HG03064 (cell line): ENCODE measurements at regions not wholly inside any gene's neighbourhood (a gene's known extent, or its start where the extent isn't known, plus 50 kb on each side); places are given as distances from the start of the nearest gene placed in this dataset.

ENCODE experiments used
- ATAC-seq: cut with Tn5 transposase; IDR thresholded peaks from one replicate; pipeline ENCODE4 v1.9.1; 2021; ENCODE audit warnings: low read depth; ENCODE audit not compliant: unreplicated experiment

DNA sequence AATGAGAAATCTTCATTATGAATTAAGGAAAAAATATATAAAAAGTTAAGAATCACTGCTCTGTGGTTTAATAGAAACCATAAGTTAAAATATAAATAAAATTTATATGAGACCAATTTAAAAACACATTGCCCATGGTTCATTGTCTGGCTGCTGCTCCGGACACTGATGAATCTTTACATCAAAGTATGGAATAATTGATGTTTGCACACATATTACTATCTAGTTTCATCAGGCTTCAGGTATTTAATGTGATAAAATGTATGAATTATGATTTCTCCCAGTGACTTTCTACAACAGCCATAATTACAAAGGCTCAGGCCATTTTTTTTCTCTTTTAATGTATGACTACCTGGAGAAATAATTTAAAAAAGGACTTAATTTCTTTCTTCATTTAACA lies 599.1 kb upstream of the PRMT6 start:
- no peak for ATAC-seq

- no peak for ATAC-seq
These were observed 597.6 kb upstream of the PRMT6 start for GRCh38 chr1:106458866-106459265.

DNA sequence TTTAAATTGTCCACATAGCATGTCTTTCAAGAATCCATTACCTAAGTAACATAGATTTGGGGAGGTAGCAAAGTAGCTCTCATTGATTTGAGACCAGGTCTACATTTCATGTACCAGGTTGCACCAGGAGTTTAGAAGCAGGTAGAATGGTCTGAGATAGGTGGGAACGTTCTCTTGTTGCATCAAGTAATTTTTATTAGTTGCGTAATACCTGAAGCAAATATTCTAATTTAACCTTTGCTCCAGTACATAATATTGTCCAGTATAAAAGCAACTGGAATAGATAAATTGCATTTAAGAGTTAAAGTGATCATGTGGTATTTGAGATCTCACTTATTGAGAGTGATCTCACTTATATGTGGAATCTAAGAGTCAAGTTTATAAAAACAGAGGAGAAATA lies 597.1 kb upstream of the PRMT6 start:
- no peak for ATAC-seq

DNA sequence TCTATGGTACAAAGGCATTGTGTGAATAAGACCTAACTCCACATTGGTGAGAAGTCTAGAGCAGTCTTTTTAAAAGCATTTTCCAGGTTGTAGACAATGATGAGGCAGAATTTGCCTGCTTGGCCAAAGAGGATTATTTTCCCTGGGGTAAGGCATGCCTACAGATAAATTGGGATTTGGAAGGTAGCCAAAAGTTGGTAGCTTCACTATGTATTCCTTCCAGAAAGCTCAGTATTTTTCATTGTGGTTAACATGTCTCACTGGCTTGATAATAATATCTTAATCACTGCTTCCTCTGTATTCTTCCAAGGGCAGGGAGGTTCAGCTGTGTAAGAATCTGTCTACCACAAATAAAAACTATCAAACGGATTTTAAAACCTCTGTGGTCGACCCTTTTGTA lies 590.8 kb upstream of the PRMT6 start:
- no peak for ATAC-seq

- ATAC-seq = no peak
These were observed 575.8 kb upstream of the PRMT6 start for GRCh38 chr1:106480629-106481028.

DNA sequence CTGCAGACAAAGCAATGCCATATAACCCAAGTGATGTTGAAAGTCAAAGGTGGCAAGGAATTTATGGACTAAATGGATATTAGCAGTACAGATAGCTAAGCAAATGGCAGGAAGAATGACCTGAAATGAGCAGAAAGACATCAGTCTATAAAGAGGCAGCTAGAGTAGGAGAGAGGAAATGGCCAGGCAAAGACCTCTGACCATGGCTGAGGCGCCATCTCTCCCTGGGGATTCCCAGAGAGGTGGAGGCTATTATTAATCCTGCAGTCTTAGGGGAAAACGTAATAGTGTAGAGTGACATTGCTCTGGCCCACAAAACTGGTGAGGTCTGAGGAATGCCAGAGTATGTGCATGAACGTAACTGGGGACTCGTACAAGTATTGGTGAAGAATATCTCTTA lies 563.6 kb upstream of the PRMT6 start:
- no peak for ATAC-seq

- no peak for ATAC-seq
These were observed 561.8 kb upstream of the PRMT6 start for GRCh38 chr1:106494646-106495045.

GRCh38 chr1:106498238-106498637 lies 558.2 kb upstream of the PRMT6 start:
- ATAC-seq = no peak

GRCh38 chr1:106502659-106503058 lies 553.8 kb upstream of the PRMT6 start:
- ATAC-seq = no peak

GRCh38 chr1:106515375-106515774 lies 541.1 kb upstream of the PRMT6 start:
- ATAC-seq = no peak

- no peak for ATAC-seq
These were observed 539.2 kb upstream of the PRMT6 start for GRCh38 chr1:106517224-106517623.

DNA sequence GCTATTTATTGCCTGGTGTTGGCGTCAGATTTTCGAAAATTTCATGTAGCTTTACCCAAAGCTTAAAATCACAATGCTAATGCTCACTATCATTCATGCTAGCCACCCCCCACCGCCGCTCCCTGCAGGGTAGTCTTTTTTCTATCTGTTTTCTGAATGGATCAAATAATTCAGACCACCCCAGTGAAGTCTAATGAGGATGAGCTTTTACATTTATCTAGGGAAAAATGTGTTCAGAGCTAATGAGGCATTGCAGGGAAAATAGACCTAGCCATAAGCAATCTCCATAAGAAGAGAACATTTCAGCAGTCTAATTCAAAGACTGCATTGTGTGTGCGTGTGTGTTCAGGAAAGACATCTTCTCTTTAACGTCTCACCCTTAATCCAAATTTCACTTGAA lies 533.0 kb upstream of the PRMT6 start:
- no peak for ATAC-seq

- no peak for ATAC-seq
These were observed 531.8 kb upstream of the PRMT6 start for GRCh38 chr1:106524631-106525030.

DNA sequence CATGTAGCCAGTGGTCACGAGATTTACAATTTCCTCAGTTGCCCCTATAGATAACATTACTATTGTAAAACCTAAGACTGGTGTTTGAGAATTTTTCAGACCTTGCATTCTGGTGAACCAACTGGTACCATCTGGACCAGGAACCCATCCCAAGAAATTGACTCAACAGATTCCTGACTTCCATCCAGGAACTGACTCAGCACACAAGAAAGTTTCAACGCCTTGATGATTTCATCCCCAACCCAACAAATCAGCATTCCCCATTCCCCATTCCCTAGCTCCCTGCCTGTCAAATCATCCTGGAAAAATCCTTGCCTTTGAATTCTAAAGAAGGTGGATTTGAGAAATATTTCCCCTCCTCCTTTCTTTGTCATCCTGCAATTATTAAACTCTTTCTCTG lies 529.8 kb upstream of the PRMT6 start:
- no peak for ATAC-seq

DNA sequence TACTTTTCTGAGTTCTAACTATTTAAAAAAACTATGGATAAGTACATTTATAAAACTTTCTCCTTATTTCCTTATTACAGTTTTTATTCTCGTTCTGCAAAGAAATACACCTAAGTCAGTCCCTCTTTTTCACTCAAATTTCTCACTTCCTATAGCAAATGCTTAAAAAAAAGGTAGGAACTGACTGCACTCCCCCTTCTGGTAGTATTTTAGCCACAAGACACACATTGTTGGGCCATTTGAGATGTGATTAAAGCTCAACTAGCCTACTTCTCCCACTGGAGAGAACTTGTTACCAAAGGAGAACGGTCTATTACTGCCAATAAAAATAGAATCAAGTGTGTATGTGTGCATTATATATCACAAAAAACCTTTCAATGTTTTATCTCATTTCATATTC lies 521.9 kb upstream of the PRMT6 start:
- ATAC-seq = no peak

DNA sequence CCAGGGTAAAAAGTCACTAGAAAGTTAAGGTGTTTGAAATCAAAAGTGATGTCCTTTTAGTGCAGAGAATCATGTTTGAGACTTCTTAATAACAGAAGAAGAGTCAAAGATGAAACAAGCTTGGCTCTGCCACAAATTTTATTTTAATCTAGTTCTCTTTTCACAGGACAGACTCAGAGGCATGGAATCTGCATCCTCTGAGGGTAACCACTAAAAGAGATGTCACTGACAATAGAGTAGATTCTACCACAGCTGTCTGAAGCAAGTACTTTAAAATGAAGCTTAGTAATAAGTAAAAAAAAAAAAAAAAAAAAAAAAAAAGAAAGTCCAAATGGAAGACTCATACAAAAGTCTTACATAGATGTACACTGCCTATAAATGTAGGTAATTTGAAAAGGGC lies 519.7 kb upstream of the PRMT6 start:
- no peak for ATAC-seq

GRCh38 chr1:106548726-106549125 lies 507.7 kb upstream of the PRMT6 start:
- ATAC-seq = no peak

DNA sequence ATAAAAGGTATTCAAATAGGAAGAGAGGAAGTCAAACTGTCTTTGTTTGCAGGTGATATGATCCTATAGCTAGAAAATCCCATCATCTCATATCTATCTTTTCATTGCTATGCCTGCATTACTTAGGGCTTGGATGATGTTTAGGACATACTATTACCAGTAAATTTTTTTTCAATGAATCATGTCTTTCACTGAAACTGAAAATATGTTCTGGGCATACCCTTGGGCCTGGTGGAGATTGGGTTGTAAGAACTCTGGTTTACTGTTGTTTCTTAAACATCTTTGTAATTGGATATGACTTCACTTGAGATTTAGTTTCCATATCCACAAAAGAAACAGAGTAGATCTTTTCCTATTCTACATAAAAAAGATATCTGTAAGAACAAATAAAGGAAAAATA lies 502.2 kb upstream of the PRMT6 start:
- no peak for ATAC-seq

DNA sequence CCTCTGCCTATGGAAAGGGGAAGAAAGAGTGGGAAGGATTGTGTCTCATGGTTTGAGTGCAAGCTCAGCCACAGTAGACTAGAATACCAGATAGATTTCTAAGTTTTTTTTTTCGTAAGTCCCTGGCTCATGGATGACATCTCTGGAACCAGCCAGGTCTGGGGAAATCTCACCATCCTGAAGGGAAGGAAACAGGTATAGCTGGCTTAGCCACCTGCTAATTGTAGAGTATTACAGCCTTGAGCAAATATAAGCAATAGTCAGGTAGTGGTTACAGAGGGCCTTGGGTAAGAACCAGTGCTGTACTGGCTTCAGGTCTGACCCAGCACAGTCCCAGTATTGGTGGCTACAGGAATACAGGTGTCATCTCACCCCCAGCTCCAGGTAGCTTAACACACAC lies 500.9 kb upstream of the PRMT6 start:
- no peak for ATAC-seq

- no peak for ATAC-seq
These were observed 492.3 kb upstream of the PRMT6 start for GRCh38 chr1:106564192-106564591.

GRCh38 chr1:106568201-106568974 lies 488.1 kb upstream of the PRMT6 start:
- ATAC-seq = no peak

GRCh38 chr1:106571109-106571508 lies 485.4 kb upstream of the PRMT6 start:
- no peak for ATAC-seq

DNA sequence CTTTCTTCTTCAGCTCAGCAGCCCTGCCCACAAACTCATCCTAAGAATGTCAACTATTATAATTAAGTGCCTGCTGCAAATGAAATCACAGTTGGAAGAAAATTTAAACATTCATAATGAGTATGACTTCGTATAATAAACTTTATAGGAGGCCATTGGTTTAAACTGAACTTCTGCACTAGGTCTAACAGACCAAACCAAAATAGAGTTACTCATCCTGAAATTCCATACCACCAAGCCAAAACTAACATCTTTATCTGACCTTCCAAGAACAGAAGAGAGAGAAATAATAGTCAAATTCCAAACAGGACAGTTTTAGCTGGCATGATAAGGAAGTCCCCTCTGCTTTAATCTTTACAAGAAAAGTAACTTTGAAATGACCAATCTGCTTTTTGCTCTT lies 472.4 kb upstream of the PRMT6 start:
- ATAC-seq = no peak
